ENCODE measurements at regions not wholly inside any gene's neighbourhood (a gene's known extent, or its start where the extent isn't known, plus 50 kb on each side); places are given as distances from the start of the nearest gene placed in this dataset.

DNA sequence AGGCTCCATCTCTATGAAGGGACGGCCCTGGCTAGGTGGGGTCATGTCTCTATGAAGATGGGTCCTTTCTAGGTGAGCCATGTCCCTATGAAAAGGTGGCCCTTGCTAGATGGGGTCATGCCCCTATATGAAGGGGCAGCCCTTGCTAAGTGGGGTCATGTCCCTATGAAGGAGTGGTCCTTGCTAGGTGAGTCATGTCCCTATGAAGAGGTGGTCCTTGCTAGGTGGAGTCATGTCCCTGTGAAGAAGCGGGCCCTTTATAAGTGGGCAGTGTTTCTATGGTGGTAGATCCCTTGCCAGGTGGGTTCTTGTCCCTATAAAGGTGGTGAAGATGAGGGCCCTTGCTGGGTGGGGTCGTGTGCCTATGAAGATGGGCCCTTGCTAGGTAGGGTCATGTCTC is 283.0 kb upstream of the IRX2 start:
- intact Hi-C loops (cut with DNase I), result no loop called here
- DNase-seq (no peak), ATAC-seq (no peak)
- Histone ChIP-seq H3K27ac (no peak overlapping the region), H3K27me3 (no peaks in the 10 kb centered on the region), H3K4me3 (no peak overlapping the region), H3K4me1 (no peaks in the 10 kb centered on the region), H3K36me3 (replicated peaks in 1 of 2; ENCODE audit: insufficient read depth in 1 of 2, low read depth in 2 of 2) (no peaks in the 10 kb centered on the region), H3K9me3 (no peaks in the 10 kb centered on the region)
- TF ChIP-seq POLR2A (IDR thresholded peaks at IDR 0.05), result no peak
- TF ChIP-seq, protein P1, sequence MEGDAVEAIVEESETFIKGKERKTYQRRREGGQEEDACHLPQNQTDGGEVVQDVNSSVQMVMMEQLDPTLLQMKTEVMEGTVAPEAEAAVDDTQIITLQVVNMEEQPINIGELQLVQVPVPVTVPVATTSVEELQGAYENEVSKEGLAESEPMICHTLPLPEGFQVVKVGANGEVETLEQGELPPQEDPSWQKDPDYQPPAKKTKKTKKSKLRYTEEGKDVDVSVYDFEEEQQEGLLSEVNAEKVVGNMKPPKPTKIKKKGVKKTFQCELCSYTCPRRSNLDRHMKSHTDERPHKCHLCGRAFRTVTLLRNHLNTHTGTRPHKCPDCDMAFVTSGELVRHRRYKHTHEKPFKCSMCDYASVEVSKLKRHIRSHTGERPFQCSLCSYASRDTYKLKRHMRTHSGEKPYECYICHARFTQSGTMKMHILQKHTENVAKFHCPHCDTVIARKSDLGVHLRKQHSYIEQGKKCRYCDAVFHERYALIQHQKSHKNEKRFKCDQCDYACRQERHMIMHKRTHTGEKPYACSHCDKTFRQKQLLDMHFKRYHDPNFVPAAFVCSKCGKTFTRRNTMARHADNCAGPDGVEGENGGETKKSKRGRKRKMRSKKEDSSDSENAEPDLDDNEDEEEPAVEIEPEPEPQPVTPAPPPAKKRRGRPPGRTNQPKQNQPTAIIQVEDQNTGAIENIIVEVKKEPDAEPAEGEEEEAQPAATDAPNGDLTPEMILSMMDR (IDR thresholded peaks at IDR 0.05), result no peak
- 53 to 71% methylated on average over 3 of the region's 3 CpGs for WGBS, 2 donors

DNA sequence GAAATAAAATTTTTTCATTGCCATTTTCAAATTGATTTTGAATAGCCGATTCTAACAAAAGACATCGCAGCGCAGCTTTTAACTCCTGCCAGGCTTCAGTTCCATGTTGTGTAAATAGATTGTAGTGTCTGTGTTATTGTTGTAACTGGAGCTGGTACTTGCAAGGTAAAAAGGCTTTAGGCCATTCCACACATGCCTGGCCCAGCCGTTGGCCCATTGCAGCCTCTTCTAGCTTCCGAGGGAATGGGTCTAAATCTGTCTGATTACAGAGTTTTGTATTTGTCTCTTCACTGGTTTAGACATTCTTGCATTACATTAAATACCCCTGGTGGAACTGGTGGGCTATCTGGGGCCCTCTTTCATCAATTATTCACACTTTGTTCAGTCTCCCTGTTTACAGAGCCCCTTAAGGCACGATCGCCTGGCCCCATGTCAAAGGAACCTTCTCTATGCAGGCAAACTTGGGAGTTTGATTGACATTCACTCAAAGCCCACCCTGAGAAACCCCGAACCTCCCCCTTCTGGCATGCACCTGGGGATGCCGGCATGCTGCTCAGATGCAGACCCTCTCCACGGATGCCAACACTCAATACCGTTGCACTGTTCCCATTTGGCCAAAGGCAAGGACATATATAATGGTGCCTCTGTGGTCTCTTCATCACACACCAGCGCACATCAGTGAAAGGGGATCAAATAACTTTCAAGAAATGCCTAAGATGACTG is 281.7 kb upstream of the IRX2 start:
- no peaks in the 10 kb centered on the region for H3K27me3 ChIP-seq
- DNase-seq (no peak), ATAC-seq (no peak)
- H3K9me3 ChIP-seq, result no peaks in the 10 kb centered on the region
- intact Hi-C loops (cut with DNase I), result no loop called here
- no peak overlapping the region for H3K27ac ChIP-seq
- 58 to 72% methylated on average over 12 of the region's 12 CpGs for WGBS, 2 donors
- no peaks in the 10 kb centered on the region for H3K36me3 ChIP-seq (replicated peaks in 1 of 2; ENCODE audit: insufficient read depth in 1 of 2, low read depth in 2 of 2)
- H3K4me1 ChIP-seq, result no peaks in the 10 kb centered on the region
- no peak overlapping the region for H3K4me3 ChIP-seq
- TF ChIP-seq, protein P1 (IDR thresholded peaks at IDR 0.05), result no peak
- TF ChIP-seq POLR2A (IDR thresholded peaks at IDR 0.05), result no peak

DNA sequence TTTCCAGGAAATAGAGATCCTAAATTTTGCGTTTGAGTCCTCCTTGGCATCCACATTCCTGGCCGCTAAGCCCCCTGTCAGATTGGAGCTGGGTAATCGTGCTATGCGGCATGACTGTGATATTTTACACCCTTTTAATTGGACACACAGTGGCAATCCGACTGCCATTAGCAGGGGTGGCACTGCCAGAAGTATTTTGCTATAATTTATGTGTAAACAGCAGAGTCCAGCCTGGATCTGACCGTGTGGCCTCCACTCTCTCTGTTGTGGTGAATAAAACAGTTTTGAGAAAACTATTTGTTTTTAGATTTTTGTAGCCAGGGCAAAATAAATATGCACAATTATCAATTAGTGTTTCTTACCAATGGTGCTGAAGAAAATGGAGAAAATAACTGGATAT is 281.0 kb upstream of the IRX2 start:
- ATAC-seq (no peak), DNase-seq (no peak)
- TF ChIP-seq POLR2A (IDR thresholded peaks at IDR 0.05), result no peak
- TF ChIP-seq, protein P1 (IDR thresholded peaks at IDR 0.05), result no peak
- Histone ChIP-seq H3K4me3 (no peak overlapping the region), H3K27me3 (no peaks in the 10 kb centered on the region), H3K9me3 (no peaks in the 10 kb centered on the region), H3K36me3 (replicated peaks in 1 of 2; ENCODE audit: insufficient read depth in 1 of 2, low read depth in 2 of 2) (no peaks in the 10 kb centered on the region), H3K27ac (no peak overlapping the region), H3K4me1 (no peaks in the 10 kb centered on the region)
- intact Hi-C loops (cut with DNase I), result no loop called here
- WGBS, 2 donors, result 47% methylated on average over 6 of the region's 6 CpGs

DNA sequence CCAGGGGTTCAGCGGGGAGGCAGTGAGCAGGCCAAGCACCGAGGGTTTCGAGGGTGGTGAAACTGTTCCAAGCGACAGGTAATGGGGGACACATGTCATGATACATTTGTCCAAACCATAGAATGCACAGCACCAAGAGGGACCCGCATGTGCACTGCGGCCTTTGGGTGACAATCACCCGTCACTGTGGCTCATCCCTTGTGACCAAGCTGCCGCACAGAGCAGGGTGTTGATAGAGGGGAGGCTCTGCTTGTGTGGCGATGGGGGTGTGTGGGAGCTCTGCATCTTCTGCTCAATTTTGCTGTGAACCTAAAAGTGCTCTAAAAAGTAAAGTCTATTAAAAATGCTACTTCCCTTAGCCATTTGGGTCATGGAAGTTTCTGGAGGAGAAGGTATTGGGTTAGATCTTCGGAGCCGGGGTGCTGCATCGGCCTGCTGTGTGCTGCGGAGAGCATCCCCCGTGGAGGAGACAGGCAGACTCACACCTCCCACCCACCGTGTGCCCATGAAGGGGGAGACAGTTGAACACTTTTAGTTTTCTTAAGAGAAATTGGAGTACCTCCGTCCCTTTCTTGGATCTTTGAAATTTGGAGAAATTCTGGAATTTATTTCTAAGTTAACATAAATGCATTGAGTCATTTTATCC is 280.4 kb upstream of the IRX2 start:
- ATAC-seq (no peak), DNase-seq (no peak)
- intact Hi-C loops (cut with DNase I), result no loop called here
- H3K36me3 ChIP-seq (replicated peaks in 1 of 2; ENCODE audit: insufficient read depth in 1 of 2, low read depth in 2 of 2), result no peaks in the 10 kb centered on the region
- no peak for TF ChIP-seq POLR2A (IDR thresholded peaks at IDR 0.05)
- TF ChIP-seq, protein P1 (IDR thresholded peaks at IDR 0.05), result no peak
- no peaks in the 10 kb centered on the region for H3K27me3 ChIP-seq
- H3K4me3 ChIP-seq, result no peak overlapping the region
- 73 to 78% methylated on average over 16 of the region's 16 CpGs for WGBS, 2 donors
- no peaks in the 10 kb centered on the region for H3K4me1 ChIP-seq
- H3K9me3 ChIP-seq, result no peaks in the 10 kb centered on the region
- H3K27ac ChIP-seq, result no peak overlapping the region

Data from body of pancreas (tissue), 4 donors.